Activated CD8-positive, alpha-beta memory T cell treated with anti-CD3 and anti-CD28 coated beads, Interleukin-2, amount 50 U/mL, for 1 hour (primary cell): ENCODE measurements at regions not wholly inside any gene's neighbourhood (a gene's known extent, or its start where the extent isn't known, plus 50 kb on each side); places are given as distances from the start of the nearest gene placed in this dataset.

ENCODE experiments used
- DNase-seq: peaks from one replicate; pipeline ENCODE4 v3.0.0-alpha.2; 2020; ENCODE audit errors: extremely low read depth

DNA sequence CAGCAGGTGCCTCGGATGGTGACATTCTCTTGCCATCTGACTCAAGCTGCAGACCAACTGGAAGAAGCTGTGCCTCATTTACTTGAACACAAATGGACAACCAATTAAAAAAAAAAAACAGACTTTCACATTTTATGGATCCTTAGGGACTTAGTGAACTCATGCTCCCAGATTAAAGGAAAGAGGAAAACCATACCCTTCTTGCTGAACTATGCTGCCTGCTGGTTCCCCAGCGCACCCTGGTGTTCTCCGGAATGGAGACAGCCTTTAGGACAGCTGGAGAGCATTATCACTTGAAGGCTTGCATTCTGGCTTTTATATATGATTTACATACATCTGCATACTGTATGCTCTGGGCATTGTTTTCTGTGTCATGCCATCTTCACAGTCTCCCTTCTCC is 370.7 kb downstream of the SLC4A3 start:
- no peak for DNase-seq

DNA sequence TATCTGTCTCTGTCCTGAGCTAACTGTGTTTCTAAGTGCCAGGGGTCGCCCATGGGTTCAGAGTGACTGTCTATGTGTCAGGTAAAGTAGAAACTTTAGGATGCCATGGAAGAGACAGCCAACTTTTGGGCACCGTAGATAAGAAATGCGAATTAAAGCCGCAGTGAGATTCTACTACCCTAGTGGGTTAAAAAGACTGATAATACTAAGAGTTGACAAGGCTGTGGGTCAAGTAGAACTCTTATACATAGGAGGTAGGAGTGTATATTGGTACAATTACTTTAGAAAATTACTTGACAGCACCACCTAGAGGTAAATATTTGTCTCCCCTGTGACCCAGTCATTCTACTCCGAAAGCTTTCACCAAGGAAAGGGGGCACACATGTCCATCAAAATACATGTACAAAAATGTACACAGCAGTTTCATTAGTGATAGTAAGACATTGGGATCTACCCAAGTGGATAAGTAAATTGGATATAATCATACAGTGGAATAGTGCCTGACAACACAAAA is 371.3 kb downstream of the SLC4A3 start:
- DNase-seq, result no peak

DNA sequence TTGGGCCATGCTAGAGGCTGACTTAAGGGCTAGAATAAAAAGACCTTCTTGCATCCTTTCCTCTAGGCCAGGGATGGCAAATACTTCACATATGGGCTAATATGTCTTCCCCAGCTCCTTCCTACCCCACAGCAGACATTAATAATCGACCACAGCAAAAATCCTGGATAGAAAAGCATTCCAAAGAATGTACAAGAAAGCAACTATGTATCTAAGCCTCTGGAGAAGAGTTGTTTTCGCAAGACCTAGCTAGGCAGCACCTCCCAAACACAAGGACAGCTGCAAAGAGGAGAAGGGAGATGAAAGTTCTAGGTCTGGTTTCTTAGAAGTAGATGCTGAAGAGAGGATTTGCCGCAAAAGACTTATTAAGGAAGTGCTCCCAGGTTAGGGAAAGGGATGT is 372.6 kb downstream of the SLC4A3 start:
- DNase-seq, result no peak

DNA sequence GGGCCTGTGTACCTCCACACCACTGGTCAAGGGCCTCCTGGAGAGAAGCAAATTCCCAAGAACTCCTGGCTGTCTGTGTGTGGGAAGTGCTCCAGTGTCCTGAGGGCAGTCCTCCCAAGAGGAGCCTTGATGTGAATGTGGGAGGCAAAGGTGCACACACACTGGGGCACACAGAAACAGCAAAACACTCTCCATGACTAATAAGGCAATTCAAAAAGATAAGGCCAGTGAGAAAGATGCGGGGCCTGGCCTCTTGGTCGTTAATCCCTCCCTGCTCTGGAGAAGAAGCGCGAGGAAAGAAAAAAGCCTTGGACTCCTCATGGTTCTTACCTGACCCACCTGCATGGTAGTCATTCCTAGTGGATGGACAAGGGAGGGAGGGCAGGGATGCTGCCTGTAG is 373.2 kb downstream of the SLC4A3 start:
- no peak for DNase-seq

DNA sequence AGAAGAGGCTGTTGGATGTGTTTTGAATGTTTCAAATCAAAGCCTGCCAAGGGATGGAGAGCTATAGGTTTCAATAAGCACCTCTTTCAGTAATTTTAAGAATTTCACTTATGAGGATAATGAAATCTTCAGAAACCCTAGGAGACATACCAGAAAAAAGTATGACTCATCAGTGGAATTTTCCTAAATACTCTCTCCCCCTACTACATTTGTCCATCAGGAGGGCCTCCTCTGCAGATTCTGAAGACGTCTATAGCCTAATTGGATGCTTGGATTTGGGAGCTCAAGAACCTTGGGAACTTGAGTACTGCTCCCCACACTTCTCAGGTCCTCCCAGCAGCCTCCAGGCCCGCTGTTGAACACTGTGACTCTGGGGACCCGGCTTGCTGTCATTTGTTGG is 374.3 kb downstream of the SLC4A3 start:
- DNase-seq, result no peak

DNA sequence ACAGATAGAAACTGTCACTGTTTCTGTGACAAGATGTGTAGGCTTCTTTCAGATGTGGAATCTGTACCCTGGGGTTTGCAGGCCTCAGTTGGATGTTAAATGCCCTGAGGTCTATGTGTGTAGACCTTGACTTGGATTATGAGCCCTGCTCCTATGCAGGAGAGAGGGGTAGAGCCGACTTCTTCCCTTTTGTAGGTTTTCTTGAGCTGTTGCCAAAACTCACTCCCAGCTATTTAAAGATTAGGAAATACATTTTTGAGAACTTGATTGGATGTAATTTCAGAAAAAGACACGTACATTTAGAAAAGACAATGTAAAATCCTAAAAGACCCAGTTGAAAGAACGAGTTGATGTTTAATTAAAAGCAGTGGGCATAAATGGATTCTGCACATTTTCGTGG is 374.8 kb downstream of the SLC4A3 start:
- DNase-seq, result no peak

DNA sequence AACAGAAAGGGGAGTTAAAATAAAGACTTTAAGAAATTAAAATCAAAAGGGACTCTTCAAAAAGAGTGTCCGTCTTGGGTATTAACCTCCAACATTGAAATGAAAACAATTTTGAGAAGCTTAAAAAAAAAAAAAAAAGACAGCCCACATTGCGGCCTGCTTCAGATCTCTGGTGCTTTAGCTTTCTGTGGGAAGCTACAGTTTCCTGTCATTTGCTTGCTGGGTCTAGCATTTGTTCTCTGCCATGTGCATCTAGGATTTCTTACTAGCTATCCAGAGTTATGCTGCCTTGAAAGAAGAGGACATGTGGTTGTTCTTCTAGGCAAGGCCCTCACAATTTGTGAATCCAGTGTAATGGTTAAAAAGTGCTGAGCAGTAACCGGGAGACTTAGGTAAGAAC is 375.3 kb downstream of the SLC4A3 start:
- no peak for DNase-seq

DNA sequence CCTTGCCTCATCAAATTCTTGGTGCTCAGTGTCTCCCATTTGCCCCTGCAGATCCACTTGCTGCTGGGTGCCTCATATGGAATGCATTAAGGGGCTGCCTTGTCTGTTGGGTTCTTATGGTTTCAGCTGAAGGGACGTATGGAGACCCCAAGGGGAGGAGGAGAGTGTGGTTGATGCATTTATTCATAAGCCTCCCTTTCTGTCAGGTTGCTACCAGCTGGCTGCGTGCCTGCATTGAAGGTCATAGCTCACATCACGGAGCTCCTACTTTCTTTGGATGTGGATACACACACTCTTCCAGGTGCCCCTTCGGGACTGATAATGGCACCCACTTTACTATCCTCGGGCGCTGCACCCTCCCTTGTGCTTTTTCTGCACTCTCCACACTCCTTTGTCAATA is 377.9 kb downstream of the SLC4A3 start:
- no peak for DNase-seq

DNA sequence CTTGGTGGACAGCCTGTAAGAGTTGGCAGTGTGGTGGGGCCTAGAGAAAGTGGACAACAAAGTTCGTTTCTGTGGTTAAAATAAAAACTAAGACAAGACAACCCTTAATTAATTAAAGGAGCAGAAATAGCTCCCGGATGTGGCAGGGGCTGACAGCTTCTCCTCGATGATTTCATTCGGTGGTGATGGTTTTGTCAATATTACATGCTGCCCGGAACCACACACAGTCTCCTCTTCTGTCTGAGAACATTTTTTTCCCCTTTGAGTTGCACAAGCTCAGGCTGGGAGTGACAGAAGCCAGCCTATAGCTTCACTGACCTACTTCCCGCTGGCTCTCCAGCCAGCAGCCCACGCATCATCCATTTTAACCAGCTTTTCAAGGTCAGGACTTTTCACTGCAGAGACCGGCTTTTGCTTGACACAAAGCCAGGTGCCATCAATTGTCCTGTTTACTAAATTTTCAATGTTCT is 378.8 kb downstream of the SLC4A3 start:
- no peak for DNase-seq

DNA sequence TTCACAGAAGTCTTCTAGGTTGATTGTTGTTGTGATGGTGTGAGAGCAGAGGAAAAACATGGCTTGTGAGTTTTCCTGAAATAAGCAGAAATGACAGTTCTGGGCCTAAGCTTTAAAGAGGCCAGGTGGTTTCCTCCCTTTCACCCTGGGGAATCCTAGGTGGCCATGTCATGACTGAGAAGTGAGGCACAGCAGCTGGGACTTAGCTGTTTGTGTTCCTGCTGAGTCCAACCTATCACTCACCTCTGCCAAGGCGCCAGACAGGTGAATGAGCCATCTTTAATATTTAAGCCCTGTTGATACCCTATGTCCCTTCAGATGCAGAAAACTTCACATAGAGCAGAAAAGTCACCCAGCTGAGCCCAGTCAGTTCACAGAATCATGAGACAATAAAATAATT is 384.4 kb downstream of the SLC4A3 start:
- no peak for DNase-seq

DNA sequence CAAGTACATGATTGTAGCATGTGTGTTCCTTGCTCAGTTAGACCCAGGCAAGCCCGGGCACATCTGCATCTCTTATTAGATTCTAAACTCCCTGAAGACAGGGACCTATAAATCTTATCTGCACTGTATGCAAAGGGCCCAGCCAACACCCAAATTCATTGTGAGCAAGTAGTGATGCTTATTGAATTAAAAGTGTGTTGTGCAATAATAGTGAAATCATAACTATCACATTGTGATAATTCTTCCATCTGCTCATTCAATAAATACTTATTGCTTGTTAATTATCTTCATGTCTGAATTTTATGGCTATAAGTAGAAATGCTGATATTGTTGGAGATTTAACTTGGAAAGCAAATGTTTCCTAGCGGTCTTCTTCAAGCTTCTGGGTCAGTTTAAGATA is 387.5 kb downstream of the SLC4A3 start:
- no peak for DNase-seq

DNA sequence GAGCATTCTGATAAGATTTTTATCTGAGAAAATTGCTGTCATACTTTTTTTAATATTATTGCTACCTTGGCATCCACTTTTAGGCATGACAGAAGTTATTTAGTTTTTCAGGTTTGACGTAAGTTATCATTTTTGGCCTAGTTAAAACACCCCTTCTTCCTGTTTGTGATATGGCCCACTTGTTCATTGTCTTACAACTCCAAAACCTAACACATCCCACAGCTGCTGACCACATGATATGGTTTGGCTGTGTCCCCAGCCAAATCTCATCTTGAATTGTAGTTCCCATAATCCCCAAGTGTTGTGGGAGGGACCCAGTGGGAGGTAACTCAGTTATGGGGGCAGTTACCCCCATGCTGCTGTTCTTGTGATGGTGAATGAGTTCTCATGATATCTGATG is 388.1 kb downstream of the SLC4A3 start:
- no peak for DNase-seq

DNA sequence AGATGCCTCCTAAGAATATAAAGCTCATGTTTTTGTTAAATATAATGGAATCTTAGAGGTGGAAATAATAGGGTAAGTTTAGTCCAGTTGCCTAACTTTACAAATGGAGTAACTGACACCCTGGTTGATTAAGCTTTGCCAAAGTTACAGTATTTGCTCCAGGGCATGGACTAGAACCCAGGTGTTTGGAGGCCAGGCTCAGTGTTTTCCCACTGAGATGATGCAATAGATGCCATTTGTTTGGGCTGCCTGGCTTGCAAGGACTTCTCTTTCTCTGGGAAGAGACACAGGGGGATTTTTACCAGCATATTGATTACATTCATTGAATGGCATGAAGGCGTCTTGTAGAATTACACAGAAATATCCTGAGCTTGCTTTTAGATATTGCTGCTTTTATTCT is 397.8 kb downstream of the SLC4A3 start:
- no peak for DNase-seq

DNA sequence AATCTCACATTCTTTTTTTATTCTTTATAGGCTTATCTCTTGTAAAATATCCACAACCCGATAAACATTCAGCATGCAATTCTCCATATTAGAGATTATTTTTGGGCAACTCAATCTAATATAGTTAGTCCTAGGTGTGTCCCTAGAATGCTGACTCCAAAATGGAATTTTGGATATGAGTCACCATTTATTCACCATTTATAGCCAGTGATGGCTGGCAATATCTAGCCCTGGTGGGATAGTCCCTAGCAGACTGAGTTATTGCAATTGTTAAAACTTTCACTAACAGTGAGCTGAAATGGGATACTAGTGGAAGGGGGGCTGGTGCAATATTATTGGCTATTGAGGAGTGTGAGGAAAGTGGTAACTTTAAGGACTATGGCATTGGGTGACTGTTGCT is 401.6 kb downstream of the SLC4A3 start:
- no peak for DNase-seq

DNA sequence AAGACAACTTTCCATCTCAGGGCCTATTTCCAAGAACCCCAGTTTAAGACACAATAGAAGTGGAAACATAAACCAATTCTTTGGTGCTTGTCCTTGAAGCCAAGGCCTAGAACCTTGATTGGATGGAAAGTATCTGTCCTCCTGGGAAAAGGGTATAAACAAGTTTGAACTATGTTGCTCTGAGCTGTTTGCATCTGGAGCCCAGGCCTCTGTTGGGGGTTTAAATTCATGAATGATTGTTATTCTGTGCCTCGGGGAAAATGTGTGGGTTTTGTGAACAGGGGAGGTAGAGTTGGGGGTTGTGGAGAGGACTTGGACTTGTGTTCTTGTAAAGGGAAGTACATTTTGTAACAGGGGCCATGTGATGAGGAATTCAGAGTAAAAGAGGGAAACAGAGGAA is 406.1 kb downstream of the SLC4A3 start:
- no peak for DNase-seq

DNA sequence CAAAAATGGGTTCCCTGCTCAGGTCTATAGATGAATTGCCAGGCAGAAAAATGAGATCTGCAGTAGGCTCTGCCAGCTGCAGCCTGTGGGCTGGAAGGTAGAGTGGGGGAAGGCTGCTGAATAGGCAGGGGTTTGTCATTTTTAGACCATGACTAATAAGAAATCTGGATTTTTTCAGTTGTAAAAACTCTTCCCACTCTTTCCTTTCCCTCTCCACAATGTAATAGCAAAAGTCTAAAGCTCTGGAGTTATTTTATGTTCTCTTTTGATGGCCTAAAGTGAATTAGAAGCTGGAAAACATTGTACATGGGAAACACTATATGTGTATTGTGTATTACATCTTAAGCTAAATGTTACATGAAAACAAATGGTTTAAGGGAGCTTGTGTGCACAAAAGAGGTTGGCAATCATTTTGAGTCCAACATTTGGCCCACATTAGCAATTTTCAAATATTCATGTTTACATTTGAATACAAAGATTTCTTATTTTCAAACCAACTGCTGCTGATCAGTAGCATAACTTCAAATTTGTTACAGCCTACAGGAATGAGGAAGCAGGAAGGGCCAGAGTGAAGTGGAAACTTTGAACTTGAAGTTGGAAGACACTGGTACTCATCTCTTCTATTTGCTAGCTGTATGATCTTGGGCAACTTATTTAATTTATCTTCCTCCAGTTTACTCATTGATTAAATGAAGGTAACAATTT is 407.1 kb downstream of the SLC4A3 start:
- DNase-seq, result no peak

DNA sequence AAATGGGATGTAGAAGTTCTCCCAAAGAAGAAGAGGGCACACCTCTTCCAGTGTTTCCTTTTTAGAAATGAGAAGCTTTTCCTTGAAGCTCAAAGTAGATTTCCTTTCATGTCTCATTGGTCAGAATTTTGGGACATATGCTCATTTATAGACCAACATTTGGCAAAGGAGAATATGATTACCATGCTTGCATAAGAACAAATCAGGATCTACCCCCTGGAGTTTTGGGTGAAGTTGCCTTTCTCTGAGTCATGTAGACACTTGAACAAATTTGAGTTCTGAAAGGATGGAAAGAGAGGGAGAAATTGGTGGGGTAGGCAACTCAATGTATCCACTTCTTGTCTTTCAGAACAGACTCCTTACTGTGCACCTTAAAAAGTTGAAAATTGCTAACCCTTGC is 409.0 kb downstream of the SLC4A3 start:
- DNase-seq, result no peak

DNA sequence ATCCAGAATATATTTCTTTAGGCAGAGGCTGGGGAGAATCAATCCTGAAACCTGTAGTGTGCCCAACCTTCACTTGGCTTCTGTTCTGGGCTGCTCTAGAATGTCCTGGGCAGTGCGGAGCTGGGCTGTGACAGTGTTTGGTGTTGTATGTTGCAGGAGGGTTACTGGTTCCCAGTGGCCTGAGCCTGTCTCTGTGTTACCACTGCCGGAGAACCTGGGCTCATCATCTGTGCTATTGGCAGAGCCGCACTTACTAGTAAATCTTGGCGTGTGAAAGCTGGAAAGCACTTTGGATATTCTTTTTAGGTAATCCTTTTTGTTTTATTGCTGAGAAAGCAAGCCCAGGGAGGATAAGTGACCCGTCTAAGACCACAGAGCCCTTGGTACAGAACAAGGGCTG is 412.9 kb downstream of the SLC4A3 start:
- no peak for DNase-seq

DNA sequence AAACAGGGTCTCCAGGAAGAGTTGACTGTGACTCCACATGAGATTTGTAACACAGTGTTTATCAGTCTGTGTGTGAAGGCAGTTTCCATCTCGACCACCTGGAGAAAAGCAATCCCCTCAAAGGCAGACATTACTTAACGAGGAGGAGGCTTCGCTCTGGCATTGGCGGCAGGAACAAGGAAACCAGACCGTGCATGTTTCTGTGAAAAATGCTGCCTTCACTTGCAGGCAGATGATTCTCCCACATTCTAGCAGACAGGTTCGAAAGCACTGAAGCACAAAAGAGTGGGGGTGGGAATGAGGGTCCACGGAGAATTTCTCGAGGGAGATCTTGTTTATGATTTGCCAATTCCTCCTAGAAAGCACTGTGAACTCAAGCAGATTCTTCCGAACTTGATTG is 414.0 kb downstream of the SLC4A3 start:
- no peak for DNase-seq

DNA sequence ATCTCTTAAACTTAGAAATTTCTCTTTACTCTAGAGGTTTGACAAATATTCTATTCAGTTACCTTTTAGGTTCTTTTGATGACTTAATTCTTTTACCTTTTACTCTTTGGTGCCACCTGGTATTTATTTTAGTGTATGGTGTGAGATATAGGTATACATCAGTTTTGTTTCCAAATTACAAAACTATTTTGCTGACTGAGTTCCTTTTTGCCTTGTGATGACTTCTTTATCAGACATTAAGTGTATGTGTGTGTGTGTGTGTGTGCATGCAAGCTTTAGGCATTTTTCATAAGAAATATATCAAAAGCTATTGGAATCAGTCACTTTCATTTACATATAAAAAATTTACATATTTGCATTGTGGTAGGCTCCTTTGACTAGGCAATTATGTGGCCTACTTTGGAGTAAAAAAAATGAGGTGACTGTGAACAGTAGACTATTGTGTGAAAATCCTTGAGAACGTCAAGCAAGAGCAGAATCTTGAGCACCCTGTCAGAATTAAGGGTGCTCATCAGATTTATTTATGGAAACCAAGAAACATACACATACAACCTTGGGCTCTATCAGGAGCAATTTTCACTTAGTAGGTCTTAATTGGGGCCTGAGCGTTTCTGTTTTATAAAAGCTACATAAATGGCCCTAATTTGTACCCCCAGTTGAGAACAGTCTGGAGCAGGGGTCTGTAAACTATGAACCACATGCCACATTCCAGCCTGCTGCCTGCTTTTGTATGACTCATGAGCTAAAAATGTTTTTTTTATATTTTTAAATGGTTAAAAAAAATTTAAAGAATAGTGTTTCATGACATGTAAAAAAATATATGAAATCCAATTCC is 415.9 kb downstream of the SLC4A3 start:
- no peak for DNase-seq

DNA sequence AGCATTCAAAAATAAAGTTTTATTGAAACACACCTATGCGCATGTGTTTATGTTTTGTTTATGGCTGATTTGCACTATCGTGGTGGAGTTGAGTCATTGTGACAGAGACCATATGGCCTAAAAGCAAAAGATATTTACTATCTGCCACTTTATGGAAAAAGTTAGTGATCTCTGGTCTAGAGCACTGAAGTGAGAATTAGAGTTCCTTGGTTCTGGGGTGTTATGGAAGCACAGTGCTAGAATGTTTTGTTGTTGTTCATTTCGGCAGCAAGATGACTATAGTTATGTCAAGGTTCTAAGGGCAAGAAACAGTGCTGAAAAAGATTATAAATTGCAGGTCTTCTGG is 416.5 kb downstream of the SLC4A3 start:
- no peak for DNase-seq

DNA sequence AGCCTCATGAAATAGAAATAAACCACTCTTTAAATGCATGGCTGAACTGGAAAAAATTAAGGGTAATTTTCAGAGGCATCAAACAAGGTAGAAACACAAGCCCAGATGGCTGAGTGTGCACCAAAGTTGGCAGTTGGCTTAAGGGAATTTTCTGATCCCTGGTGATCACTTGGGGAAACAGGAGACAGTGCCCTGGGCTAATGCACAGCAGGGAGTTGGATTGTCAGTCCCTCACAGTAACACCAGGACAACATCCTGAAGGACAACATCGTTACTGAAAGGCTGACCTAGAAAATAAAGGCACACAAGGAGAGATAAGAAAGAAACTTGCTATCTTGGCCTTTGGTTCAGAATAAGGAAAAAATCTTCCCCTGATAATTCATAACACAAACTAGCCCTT is 417.0 kb downstream of the SLC4A3 start:
- DNase-seq, result no peak

DNA sequence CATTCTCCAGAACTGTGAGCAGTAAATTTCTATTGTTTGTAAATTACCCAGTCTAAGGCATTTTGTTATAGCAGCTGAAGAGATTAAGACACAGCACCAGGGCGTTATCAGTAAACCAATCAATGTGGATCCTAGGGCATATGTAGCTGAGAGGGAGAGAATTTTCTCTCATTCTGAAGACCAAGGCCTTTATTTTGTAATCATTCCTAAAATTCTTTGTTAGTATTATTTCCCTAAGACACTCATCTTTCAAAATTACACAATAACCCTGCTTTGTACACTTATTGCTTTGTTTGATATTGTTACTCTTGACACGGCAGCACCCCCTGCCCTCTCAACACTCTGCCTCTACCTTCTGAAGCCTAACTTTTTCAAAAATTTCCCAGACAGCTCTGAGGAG is 419.1 kb downstream of the SLC4A3 start:
- no peak for DNase-seq
